ENCODE measurements at regions not wholly inside any gene's neighbourhood (a gene's known extent, or its start where the extent isn't known, plus 50 kb on each side); places are given as distances from the start of the nearest gene placed in this dataset.

DNA sequence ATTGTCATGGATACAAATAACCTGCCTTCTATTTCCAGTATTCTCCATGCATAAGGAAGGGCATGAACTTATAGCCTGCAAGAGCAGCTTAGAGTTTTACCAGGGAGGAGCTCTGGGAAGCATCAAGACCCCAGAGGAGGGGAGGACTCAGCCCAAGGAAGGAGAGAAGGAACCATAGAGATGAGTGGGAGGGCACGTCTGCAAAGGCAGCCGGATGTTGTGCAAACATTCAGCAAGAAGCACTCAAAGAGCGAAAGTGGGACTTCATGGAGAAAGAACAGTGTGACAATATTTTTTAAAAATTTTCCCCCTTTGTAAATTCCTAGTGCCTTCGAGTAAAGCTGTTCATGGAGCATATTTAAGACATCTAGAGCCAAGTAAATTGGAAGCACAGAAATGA, 270.1 kb upstream of the PTGER4 start:
- no peak for TF ChIP-seq EZH2 (IDR thresholded peaks at IDR 0.05; ENCODE audit: borderline replicate concordance, low read length)
- TF ChIP-seq, protein P1, sequence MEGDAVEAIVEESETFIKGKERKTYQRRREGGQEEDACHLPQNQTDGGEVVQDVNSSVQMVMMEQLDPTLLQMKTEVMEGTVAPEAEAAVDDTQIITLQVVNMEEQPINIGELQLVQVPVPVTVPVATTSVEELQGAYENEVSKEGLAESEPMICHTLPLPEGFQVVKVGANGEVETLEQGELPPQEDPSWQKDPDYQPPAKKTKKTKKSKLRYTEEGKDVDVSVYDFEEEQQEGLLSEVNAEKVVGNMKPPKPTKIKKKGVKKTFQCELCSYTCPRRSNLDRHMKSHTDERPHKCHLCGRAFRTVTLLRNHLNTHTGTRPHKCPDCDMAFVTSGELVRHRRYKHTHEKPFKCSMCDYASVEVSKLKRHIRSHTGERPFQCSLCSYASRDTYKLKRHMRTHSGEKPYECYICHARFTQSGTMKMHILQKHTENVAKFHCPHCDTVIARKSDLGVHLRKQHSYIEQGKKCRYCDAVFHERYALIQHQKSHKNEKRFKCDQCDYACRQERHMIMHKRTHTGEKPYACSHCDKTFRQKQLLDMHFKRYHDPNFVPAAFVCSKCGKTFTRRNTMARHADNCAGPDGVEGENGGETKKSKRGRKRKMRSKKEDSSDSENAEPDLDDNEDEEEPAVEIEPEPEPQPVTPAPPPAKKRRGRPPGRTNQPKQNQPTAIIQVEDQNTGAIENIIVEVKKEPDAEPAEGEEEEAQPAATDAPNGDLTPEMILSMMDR (IDR thresholded peaks at IDR 0.05; ENCODE audit: low read length), result no peak
